Neuronal stem cell (in vitro differentiated cells): ENCODE measurements at regions not wholly inside any gene's neighbourhood (a gene's known extent, or its start where the extent isn't known, plus 50 kb on each side); places are given as distances from the start of the nearest gene placed in this dataset.

Experiments used
- DNase-seq: peaks from one replicate; pipeline ENCODE4 v3.0.0-alpha.2; 2013; ENCODE audit warnings: low spot score
- H2AFZ ChIP-seq: one replicate; pipeline ENCODE4 v1.6.1; 2013; ENCODE audit warnings: mild to moderate bottlenecking, low read length, inconsistent platforms
- H2AK5ac ChIP-seq: 2 replicates; pipeline ENCODE4 v1.6.1; 2013; ENCODE audit warnings: low read depth, mild to moderate bottlenecking, inconsistent platforms, low read length, moderate library complexity, mixed read lengths
- H2BK120ac ChIP-seq: 2 replicates; pipeline ENCODE4 v1.6.1; 2013; ENCODE audit warnings: low read depth, mild to moderate bottlenecking, inconsistent platforms, low read length, moderate library complexity, mixed read lengths
- H2BK12ac ChIP-seq: one replicate; pipeline ENCODE4 v1.6.1; 2013; ENCODE audit warnings: low read length, inconsistent platforms
- H2BK15ac ChIP-seq: 2 replicates; pipeline ENCODE4 v1.6.1; 2013; ENCODE audit warnings: mild to moderate bottlenecking, low read length, inconsistent platforms, mixed read lengths
- H2BK5ac ChIP-seq: one replicate; pipeline ENCODE4 v1.6.1; 2013; ENCODE audit warnings: inconsistent platforms, mild to moderate bottlenecking, low read length, moderate library complexity
- H3K14ac ChIP-seq: one replicate; pipeline ENCODE4 v1.6.1; 2013; ENCODE audit warnings: low read length, inconsistent platforms
- H3K18ac ChIP-seq: 2 replicates; pipeline ENCODE4 v1.6.1; 2013; ENCODE audit warnings: low read length, inconsistent platforms
- H3K23ac ChIP-seq: 2 replicates; pipeline ENCODE4 v1.6.1; 2013; ENCODE audit warnings: low read depth, mild to moderate bottlenecking, mixed read lengths, low read length, inconsistent platforms; ENCODE audit not compliant: poor library complexity
- H3K27ac ChIP-seq: replicated peaks from 3 replicates; pipeline ENCODE4 v1.5.1; 2013; ENCODE audit warnings: low read length, inconsistent platforms
- H3K27me3 ChIP-seq, 3 experiments: 2 replicates each; pipeline ENCODE4 v1.6.1; 2013; ENCODE audit warnings: low read length in 3 of 3, mild to moderate bottlenecking in 2 of 3, inconsistent platforms in 1 of 3, low read depth in 1 of 3, mixed read lengths in 1 of 3, moderate library complexity in 1 of 3; ENCODE audit not compliant: control insufficient read depth in 3 of 3, insufficient read depth in 3 of 3
- H3K36me3 ChIP-seq, 2 donors: replicated peaks in 1 of 2; 2 replicates each; pipeline ENCODE4 v1.6.1; 2013; ENCODE audit warnings: low read length in 2 of 2; ENCODE audit not compliant: control insufficient read depth in 2 of 2, insufficient read depth in 2 of 2
- H3K4ac ChIP-seq: 2 replicates; pipeline ENCODE4 v1.6.1; 2013; ENCODE audit warnings: inconsistent platforms, mild to moderate bottlenecking, low read length, moderate library complexity
- H3K4me1 ChIP-seq, 2 donors: 1 replicate in 1 of 2; 2 replicates in 1 of 2; pipeline ENCODE4 v1.6.1; 2013; ENCODE audit warnings: low read length in 2 of 2, low read depth in 1 of 2; ENCODE audit not compliant: control insufficient read depth in 2 of 2, insufficient read depth in 1 of 2
- H3K4me2 ChIP-seq: one replicate; pipeline ENCODE4 v1.6.1; 2013; ENCODE audit warnings: mild to moderate bottlenecking, low read length, inconsistent platforms; ENCODE audit not compliant: insufficient read depth, poor library complexity, severe bottlenecking
- H3K4me3 ChIP-seq, 2 donors: 2 replicates each; pipeline ENCODE4 v1.5.1; 2013; ENCODE audit warnings: low read length in 2 of 2, mild to moderate bottlenecking in 2 of 2, inconsistent platforms in 1 of 2, moderate library complexity in 1 of 2
- H3K79me1 ChIP-seq: one replicate; pipeline ENCODE4 v1.6.1; 2013; ENCODE audit warnings: low read depth, mild to moderate bottlenecking, inconsistent platforms, low read length, moderate library complexity
- H3K9ac ChIP-seq: one replicate; pipeline ENCODE4 v1.6.1; 2013; ENCODE audit warnings: mild to moderate bottlenecking, low read depth, low read length, inconsistent platforms; ENCODE audit not compliant: poor library complexity
- H3K9me3 ChIP-seq, 2 donors: replicated peaks in 1 of 2; 2 replicates each; pipeline versions ENCODE3 to v1.6.1; 2013; ENCODE audit warnings: low read length in 2 of 2, mild to moderate bottlenecking in 2 of 2, inconsistent platforms in 1 of 2, low read depth in 1 of 2, mixed read lengths in 1 of 2, moderate library complexity in 1 of 2; ENCODE audit not compliant: control insufficient read depth in 2 of 2, insufficient read depth in 1 of 2
- H4K8ac ChIP-seq: one replicate; pipeline ENCODE4 v1.6.1; 2013; ENCODE audit warnings: low read depth, mild to moderate bottlenecking, inconsistent platforms, low read length, moderate library complexity
- H4K91ac ChIP-seq: one replicate; pipeline ENCODE4 v1.6.1; 2013; ENCODE audit warnings: low read length, low read depth, mild to moderate bottlenecking, inconsistent platforms; ENCODE audit not compliant: poor library complexity
- WGBS, 2 donors: extraction: QIAGEN DNeasy Blood & Tissue Kit; methylation state at CpG; one replicate each; pipeline ENCODE4 v1.1.7; 2013; ENCODE audit warnings: missing lambda C conversion rate in 2 of 2, mixed read lengths in 1 of 2; ENCODE audit not compliant: insufficient read length in 2 of 2, insufficient replicate concordance in 1 of 2; ENCODE audit errors: extremely low coverage in 2 of 2; 5-methylcytosine and 5-hydroxymethylcytosine counted together

DNA sequence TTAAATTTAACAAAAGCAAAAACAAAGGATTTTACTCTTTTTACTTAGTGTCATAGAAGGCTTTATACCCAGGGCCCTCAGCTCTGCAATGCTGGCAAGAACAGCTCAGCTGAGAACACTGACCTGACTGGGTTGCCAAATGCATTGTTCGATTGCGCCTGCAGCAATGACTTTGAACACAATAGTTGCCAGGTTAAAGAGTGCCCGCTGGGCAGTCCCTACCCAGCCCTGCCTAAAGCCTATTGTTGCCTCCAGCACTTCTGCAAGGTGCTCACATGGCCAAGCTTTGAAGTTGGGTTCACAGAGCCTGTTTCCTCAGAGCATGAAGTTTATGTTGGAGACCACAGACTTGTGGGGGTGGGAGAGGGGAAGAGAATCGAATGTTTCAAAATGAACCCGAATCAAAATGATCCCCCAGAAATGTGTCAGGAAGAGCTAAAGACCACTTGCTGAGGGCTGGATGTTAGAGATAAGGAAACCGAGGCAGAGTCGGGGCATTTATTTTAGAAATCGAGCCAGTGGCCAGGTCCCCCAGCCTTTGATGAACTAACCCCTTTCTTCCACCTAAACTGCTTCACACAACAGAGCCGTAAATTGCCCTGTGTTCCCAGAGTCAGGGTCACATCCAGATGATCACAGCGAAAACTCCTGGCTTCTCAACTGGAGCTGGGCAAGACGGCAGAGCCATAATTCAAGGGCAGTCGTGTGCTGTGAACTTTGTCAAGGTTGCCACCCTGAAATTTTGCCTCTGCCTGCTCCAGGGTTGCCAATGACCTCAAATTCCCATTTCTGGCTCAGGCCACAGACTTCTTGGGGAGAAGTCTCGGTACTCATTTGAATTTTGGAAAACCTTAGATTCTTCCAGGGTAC, 55.0 kb downstream of the FOXA2 start:
- no peak overlapping the region for H2AK5ac ChIP-seq
- no peak for DNase-seq
- no peak overlapping the region for H3K27ac ChIP-seq
- H3K14ac ChIP-seq, result no peak overlapping the region
- H3K4ac ChIP-seq, result no peak overlapping the region
- H3K4me2 ChIP-seq, result no peak overlapping the region
- H4K91ac ChIP-seq, result no peak overlapping the region
- WGBS, 2 donors, result no CpG with 5 or more reads among the region's 13 CpGs
- H4K8ac ChIP-seq, result no peak overlapping the region
- H3K4me1 ChIP-seq, result no peaks in the 10 kb centered on the region
- no peak overlapping the region for H3K4me3 ChIP-seq
- H3K36me3 ChIP-seq, result no peaks in the 10 kb centered on the region
- H2BK120ac ChIP-seq, result no peak overlapping the region
- no peak overlapping the region for H2BK15ac ChIP-seq
- H2BK12ac ChIP-seq, result no peak overlapping the region
- no peaks in the 10 kb centered on the region for H3K79me1 ChIP-seq
- no peak overlapping the region for H3K23ac ChIP-seq
- H3K18ac ChIP-seq, result no peak overlapping the region
- H2BK5ac ChIP-seq, result no peak overlapping the region
- H3K9me3 ChIP-seq, result no peaks in the 10 kb centered on the region
- H3K9ac ChIP-seq, result no peak overlapping the region
- no peak overlapping the region for H2AFZ ChIP-seq
- no peaks in the 10 kb centered on the region for H3K27me3 ChIP-seq

DNA sequence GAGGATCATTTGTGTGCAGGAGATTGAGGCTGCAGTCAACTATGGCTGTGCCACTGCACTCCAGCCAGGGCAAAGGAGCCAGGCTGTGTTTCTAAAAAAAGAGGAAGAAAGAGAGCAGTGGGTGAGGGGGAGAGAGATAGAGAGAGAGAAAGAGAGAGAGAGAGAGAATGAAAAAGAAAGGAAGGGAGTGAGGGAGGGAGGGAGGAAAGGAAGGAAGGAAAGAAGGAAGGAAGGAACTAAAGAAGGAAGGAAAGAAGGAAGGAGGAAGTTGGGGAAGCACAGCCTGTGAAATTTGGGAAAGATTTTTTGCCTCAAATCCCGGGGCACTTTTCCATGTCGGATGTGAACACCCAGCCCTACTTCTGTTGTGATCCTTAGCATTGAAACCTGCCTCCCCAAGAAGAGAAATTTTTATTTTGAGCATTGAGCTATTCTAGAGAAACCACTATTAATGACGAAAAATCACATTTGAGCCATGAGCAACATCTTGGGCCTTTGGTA, 57.8 kb downstream of the FOXA2 start:
- no peaks in the 10 kb centered on the region for H3K36me3 ChIP-seq
- no CpG with 5 or more reads among the region's 3 CpGs for WGBS, 2 donors

DNA sequence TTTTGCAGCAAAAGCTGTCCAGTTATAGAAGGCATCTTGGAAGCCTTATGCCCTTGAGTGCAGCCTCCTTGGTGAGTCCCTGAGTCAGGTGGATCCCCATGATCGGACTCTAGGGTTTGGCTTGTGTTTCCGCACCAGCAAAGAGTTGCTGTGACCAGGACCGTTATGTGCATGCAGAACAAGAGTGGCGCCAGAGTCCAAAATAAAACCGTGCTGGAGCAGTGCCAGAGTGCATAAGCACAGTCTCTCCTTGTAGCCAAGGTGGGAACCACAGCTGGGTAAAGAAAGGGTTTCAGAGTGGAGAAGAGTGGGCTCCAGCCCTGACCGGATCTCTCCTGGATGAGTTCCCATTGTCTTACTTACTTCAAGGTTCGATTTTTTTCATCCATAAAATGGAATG, 58.6 kb downstream of the FOXA2 start:
- H3K27ac ChIP-seq, result no peak overlapping the region
- no peak overlapping the region for H4K8ac ChIP-seq
- H3K36me3 ChIP-seq, result no peaks in the 10 kb centered on the region
- no CpG with 5 or more reads among the region's 7 CpGs for WGBS, 2 donors
- H3K4me1 ChIP-seq, result peaks cover 0 to 3% of the 10 kb centered on the region in 2 donors
- no peak overlapping the region for H3K9ac ChIP-seq
- H3K4me3 ChIP-seq, result no peak overlapping the region
- H3K18ac ChIP-seq, result no peak overlapping the region
- no peak overlapping the region for H2BK5ac ChIP-seq
- no peak overlapping the region for H2BK12ac ChIP-seq
- H4K91ac ChIP-seq, result no peak overlapping the region
- no peak overlapping the region for H2AFZ ChIP-seq
- no peak overlapping the region for H3K14ac ChIP-seq
- H3K23ac ChIP-seq, result no peak overlapping the region
- no peak for DNase-seq
- no peak overlapping the region for H2BK15ac ChIP-seq
- no peaks in the 10 kb centered on the region for H3K79me1 ChIP-seq
- H2BK120ac ChIP-seq, result no peak overlapping the region
- peaks cover 0 to 3% of the 10 kb centered on the region in 2 donors for H3K9me3 ChIP-seq
- no peak overlapping the region for H2AK5ac ChIP-seq
- no peak overlapping the region for H3K4ac ChIP-seq
- no peak overlapping the region for H3K4me2 ChIP-seq
- no peaks in the 10 kb centered on the region for H3K27me3 ChIP-seq

More for the DNA sequence above, 57.8 kb downstream of the FOXA2 start:
- Histone ChIP-seq H3K79me1 (no peaks in the 10 kb centered on the region), H3K27ac (no peak overlapping the region), H2AFZ (no peak overlapping the region), H2BK120ac (no peak overlapping the region), H3K4ac (no peak overlapping the region), H3K4me1 (peaks cover 0 to 3% of the 10 kb centered on the region in 2 donors), H4K91ac (no peak overlapping the region), H3K14ac (no peak overlapping the region), H2AK5ac (no peak overlapping the region), H3K4me2 (no peak overlapping the region), H3K9me3 (peaks cover 0 to 3% of the 10 kb centered on the region in 2 donors), H3K27me3 (no peaks in the 10 kb centered on the region), H2BK15ac (no peak overlapping the region), H4K8ac (no peak overlapping the region), H2BK5ac (no peak overlapping the region), H2BK12ac (no peak overlapping the region), H3K9ac (no peak overlapping the region), H3K18ac (no peak overlapping the region), H3K23ac (no peak overlapping the region), H3K4me3 (no peak overlapping the region)
- DNase-seq, result no peak

DNA sequence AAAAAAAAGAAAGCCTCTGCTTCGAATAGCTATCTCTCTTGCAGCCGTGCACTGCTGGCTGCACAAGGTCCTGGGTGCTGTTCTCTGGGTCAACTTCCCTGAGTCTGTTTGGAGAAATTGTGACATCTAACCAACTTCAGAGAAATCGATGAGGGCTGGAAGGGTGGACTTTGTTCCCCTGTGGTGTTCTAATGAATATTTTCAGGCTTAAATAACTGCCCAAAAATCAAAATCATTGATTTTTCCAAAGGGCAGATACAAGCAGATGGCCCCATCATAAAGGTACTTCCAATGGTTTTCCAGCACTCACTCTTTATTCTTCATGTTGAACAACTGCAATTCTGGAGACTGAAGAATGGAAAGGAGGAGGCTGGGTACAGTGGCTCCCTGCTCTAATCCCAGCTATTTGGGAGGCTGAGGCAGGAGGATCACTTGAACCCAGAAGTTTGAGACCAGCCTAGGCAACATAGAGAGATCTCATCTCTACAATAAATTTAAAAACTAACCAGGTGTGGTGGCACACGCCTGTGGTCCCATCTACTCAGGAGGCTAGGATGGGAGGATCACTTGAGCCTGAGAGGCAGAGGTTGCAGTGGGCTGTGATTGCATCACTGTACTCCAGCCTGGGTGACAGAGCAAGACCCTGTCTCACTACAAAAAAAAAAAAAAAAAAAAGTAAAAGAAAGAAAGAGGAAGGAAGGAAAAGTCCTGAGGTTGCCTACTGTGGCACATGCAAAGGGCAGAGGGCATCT, 59.1 kb downstream of the FOXA2 start:
- no peak overlapping the region for H2AK5ac ChIP-seq
- no peak overlapping the region for H2BK15ac ChIP-seq
- peaks cover 0 to 3% of the 10 kb centered on the region in 2 donors for H3K9me3 ChIP-seq
- H2BK12ac ChIP-seq, result no peak overlapping the region
- no peak for DNase-seq
- H3K27me3 ChIP-seq, result no peaks in the 10 kb centered on the region
- no peak overlapping the region for H2AFZ ChIP-seq
- no peak overlapping the region for H3K9ac ChIP-seq
- no peak overlapping the region for H3K27ac ChIP-seq
- no peak overlapping the region for H3K18ac ChIP-seq
- H2BK120ac ChIP-seq, result no peak overlapping the region
- no CpG with 5 or more reads among the region's 4 CpGs for WGBS, 2 donors
- no peak overlapping the region for H3K14ac ChIP-seq
- no peak overlapping the region for H3K4me2 ChIP-seq
- H3K4me1 ChIP-seq, result peaks cover 0 to 3% of the 10 kb centered on the region in 2 donors
- H3K4ac ChIP-seq, result no peak overlapping the region
- no peak overlapping the region for H2BK5ac ChIP-seq
- no peak overlapping the region for H4K91ac ChIP-seq
- no peak overlapping the region for H4K8ac ChIP-seq
- H3K36me3 ChIP-seq, result no peaks in the 10 kb centered on the region
- no peak overlapping the region for H3K23ac ChIP-seq
- H3K4me3 ChIP-seq, result no peak overlapping the region
- H3K79me1 ChIP-seq, result no peaks in the 10 kb centered on the region
